ENCODE measurements at regions not wholly inside any gene's neighbourhood (a gene's known extent, or its start where the extent isn't known, plus 50 kb on each side); places are given as distances from the start of the nearest gene placed in this dataset.
"Not testable (repeated sequence)": the region's sequence is repeated elsewhere in the genome, so short reads cannot be mapped to it uniquely, and the experiment has no call there.

GRCh38 chr22:44625421-44625760, 76.6 kb upstream of the PRR5 start:
- Mint-ChIP-seq H3K4me3 (no peak overlapping the region), H3K27me3 (no peaks in the 10 kb centered on the region), H3K4me1 (peaks cover 11% of the 10 kb centered on the region), H3K27ac (ENCODE audit: low read depth) (no peak overlapping the region), H3K9me3 (no peaks in the 10 kb centered on the region), H3K36me3 (ENCODE audit: insufficient read depth) (peaks cover 1% of the 10 kb centered on the region)
- ATAC-seq (replicated peaks; ENCODE audit: extremely low read depth, poor library complexity, severe bottlenecking) (no peak), DNase-seq (ENCODE audit: low spot score in 2 of 2) (no peak)

DNA sequence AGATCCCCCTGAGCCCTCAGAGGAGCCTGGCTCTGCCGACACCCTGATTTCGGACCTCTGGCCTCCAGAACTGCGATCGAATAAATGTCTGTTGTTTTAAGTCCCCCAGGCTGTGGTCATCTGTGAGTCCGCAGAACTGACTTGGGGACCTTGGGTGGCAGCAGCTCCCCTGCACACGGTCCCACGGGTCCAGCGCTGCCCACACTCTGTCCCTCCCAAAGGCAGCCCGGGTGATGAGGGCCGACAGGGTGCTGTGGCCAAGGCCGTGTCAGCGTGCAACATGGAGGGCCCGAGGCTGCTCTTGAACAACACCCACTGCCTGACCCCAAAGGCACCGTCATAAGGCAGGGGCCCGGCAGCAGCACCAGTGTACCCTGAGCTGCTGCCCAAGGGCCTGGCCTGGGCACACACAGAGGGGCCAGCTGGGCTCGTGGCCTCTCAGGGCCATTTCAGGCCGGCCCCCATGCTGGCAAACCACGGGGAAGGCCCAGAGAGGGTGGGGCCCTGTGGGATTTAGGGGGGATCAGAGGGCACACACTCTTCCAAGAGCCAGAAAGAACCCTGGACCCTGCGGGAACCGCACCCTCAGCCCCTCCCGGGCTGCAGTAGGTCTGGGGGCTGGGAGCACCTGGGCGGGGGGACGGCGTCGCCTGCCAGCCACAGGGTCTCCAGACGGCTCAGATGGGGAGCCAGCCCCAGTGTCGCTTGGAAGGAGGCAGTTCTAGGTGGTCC, 77.1 kb upstream of the PRR5 start:
- H3K27ac Mint-ChIP-seq (ENCODE audit: low read depth) = peak overlapping the region; percentile 96
- ATAC-seq (replicated peaks; ENCODE audit: extremely low read depth, poor library complexity, severe bottlenecking) = no peak

DNA sequence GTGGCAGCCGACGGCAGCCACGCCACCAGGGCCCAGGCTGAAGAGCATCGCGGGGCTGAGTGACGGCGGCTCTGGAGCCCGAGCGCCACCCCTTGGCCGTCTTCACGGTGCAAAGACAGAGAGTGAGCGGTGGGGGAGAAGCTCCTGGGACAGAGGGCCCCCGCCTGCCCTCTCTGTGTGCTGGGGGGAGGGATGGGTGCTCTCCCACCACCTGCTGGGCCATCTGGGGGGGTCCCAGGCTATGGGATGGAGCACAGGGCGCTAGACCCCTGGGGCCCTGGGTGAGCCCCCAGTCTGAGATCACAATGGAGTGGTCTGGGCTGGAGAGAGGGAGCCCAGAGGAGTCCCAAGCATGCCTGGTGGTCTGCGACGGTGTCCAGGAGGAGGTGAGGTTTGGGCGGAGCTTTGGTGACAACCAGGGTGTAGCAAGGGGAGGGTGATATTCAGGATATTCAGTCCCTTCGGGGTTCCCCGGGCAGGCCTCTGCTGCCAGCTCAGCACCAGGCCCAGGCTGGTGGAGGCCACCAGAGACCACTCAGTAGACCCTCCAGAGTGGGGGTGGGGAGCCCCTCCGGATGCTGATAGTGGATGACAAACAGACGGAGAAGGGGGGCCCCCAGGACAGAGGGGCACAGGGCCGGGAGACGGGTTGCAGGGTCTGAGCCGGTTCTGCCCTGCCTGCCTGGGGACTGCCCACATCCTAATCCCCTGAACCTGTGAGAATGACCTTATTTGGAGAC, 78.1 kb upstream of the PRR5 start:
- DNase-seq (ENCODE audit: low spot score in 2 of 2) = no peak
- no peak for ATAC-seq (replicated peaks; ENCODE audit: extremely low read depth, poor library complexity, severe bottlenecking)
- no peaks in the 10 kb centered on the region for H3K27me3 Mint-ChIP-seq
- no peaks in the 10 kb centered on the region for H3K9me3 Mint-ChIP-seq
- H3K27ac Mint-ChIP-seq (ENCODE audit: low read depth) = peak overlapping the region; percentile 96
- H3K4me1 Mint-ChIP-seq = peaks cover 13% of the 10 kb centered on the region
- no peak overlapping the region for H3K4me3 Mint-ChIP-seq
- peaks cover 1% of the 10 kb centered on the region for H3K36me3 Mint-ChIP-seq (ENCODE audit: insufficient read depth)

More for the DNA sequence above, 77.1 kb upstream of the PRR5 start:
- Mint-ChIP-seq H3K4me3 (no peak overlapping the region), H3K9me3 (no peaks in the 10 kb centered on the region), H3K27me3 (no peaks in the 10 kb centered on the region), H3K4me1 (peaks cover 13% of the 10 kb centered on the region), H3K36me3 (ENCODE audit: insufficient read depth) (peaks cover 1% of the 10 kb centered on the region)
- no peak for DNase-seq (ENCODE audit: low spot score in 2 of 2)

- Mint-ChIP-seq H3K4me3 (no peak overlapping the region), H3K36me3 (ENCODE audit: insufficient read depth) (peaks cover 1% of the 10 kb centered on the region), H3K9me3 (no peaks in the 10 kb centered on the region), H3K27ac (ENCODE audit: low read depth) (peak overlapping the region; percentile 96), H3K27me3 (no peaks in the 10 kb centered on the region), H3K4me1 (peaks cover 13% of the 10 kb centered on the region)
- no peak for DNase-seq (ENCODE audit: low spot score in 2 of 2)
- no peak for ATAC-seq (replicated peaks; ENCODE audit: extremely low read depth, poor library complexity, severe bottlenecking)
These were observed 79.3 kb upstream of the PRR5 start for GRCh38 chr22:44622679-44623078.

DNA sequence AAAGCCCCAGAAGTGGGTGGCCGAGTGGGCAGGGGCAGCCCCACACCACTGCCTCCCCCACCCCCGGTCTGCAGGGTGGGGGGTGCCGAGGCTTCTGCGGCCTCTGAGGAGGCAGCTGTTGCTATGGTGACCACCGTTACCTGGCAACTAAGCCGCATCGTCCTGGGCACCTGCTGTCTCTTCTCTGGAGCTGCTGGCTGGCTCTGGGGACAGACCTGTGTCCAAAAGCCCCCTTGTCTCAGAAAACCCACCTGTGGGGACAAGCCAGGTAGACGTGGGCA, 79.9 kb upstream of the PRR5 start:
- Mint-ChIP-seq H3K9me3 (no peaks in the 10 kb centered on the region), H3K27ac (ENCODE audit: low read depth) (peak overlapping the region; percentile 96), H3K4me1 (peaks cover 13% of the 10 kb centered on the region), H3K4me3 (no peak overlapping the region), H3K36me3 (ENCODE audit: insufficient read depth) (peaks cover 1% of the 10 kb centered on the region), H3K27me3 (no peaks in the 10 kb centered on the region)
- DNase-seq (ENCODE audit: low spot score in 2 of 2) = peak in 1 of 2 donors; percentile 33
- ATAC-seq (replicated peaks; ENCODE audit: extremely low read depth, poor library complexity, severe bottlenecking) = no peak

- Mint-ChIP-seq H3K4me1 (peaks cover 12% of the 10 kb centered on the region), H3K36me3 (ENCODE audit: insufficient read depth) (peaks cover 2% of the 10 kb centered on the region), H3K27ac (ENCODE audit: low read depth) (peak overlapping the region; percentile 96), H3K9me3 (no peaks in the 10 kb centered on the region), H3K4me3 (peak overlapping the region; percentile 17), H3K27me3 (no peaks in the 10 kb centered on the region)
- ATAC-seq (replicated peaks; ENCODE audit: extremely low read depth, poor library complexity, severe bottlenecking) = no peak
- no peak for DNase-seq (ENCODE audit: low spot score in 2 of 2)
These were observed 80.4 kb upstream of the PRR5 start for GRCh38 chr22:44621401-44622146.

DNA sequence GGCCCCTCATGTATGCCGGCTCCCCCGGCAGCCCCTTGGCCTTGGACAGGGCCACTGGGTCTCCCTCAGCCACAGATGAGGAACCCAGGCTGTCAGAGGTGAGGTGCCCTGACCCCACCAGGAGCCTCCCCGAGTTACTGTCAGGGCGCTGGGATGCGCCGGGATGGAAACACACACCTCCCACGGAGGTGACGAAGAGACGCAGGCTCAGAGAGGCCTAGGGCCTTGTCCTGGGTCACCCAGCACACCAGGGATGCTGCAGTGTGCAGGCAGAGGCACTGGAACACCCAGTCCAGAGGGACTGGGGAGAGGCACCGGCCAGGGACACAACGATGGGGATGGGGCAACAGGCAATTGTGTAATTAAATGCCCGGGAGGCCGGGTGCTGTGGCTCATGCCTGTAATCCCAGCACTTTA, 81.2 kb upstream of the PRR5 start:
- ATAC-seq (replicated peaks; ENCODE audit: extremely low read depth, poor library complexity, severe bottlenecking) = no peak
- H3K27me3 Mint-ChIP-seq = no peaks in the 10 kb centered on the region
- peaks cover 3% of the 10 kb centered on the region for H3K36me3 Mint-ChIP-seq (ENCODE audit: insufficient read depth)
- H3K4me3 Mint-ChIP-seq = no peak overlapping the region
- no peak for DNase-seq (ENCODE audit: low spot score in 2 of 2)
- H3K9me3 Mint-ChIP-seq = no peaks in the 10 kb centered on the region
- no peak overlapping the region for H3K27ac Mint-ChIP-seq (ENCODE audit: low read depth)
- peaks cover 6% of the 10 kb centered on the region for H3K4me1 Mint-ChIP-seq

GRCh38 chr22:44620129-44620840, 81.7 kb upstream of the PRR5 start:
- Mint-ChIP-seq H3K36me3 (ENCODE audit: insufficient read depth) (peaks cover 3% of the 10 kb centered on the region), H3K4me3 (no peak overlapping the region), H3K27ac (ENCODE audit: low read depth) (no peak overlapping the region), H3K27me3 (no peaks in the 10 kb centered on the region), H3K9me3 (no peaks in the 10 kb centered on the region), H3K4me1 (peaks cover 6% of the 10 kb centered on the region)
- DNase-seq (ENCODE audit: low spot score in 2 of 2) (peak; percentile 78 to 91), ATAC-seq (replicated peaks; ENCODE audit: extremely low read depth, poor library complexity, severe bottlenecking) (peak; percentile 87)

DNA sequence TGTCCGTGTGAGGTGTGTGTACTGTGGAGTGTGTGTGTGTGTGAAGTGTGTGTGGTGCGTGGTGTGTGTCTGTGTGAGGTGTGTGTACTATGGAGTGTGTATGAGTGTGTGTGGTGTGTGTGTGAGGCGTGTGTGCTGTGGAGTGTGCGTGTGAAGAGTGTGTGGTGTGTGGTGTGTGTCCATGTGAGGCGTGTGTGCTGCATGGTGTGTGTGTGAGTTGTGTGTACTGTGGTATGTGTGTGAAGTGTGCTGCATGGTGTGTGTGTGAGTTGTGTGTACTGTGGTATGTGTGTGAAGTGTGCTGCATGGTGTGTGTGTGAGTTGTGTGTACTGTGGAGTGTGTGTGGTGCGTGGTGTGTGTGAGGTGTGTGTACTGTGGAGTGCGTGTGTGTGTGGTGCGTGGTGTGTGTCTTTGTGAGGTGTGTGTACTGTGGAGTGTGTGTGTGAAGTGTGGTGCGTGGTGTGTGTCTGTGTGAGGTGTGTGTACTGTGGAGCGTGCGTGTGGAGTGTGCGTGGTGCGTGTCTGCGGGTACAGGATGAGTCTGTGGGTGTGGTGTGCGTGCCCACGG, 82.4 kb upstream of the PRR5 start:
- ATAC-seq (replicated peaks; ENCODE audit: extremely low read depth, poor library complexity, severe bottlenecking); H3K27me3 Mint-ChIP-seq; H3K9me3 Mint-ChIP-seq; H3K36me3 Mint-ChIP-seq (ENCODE audit: insufficient read depth); H3K27ac Mint-ChIP-seq (ENCODE audit: low read depth); DNase-seq (ENCODE audit: low spot score in 2 of 2); H3K4me3 Mint-ChIP-seq; H3K4me1 Mint-ChIP-seq: not testable (repeated sequence)

- H3K27ac Mint-ChIP-seq (ENCODE audit: low read depth); H3K9me3 Mint-ChIP-seq; H3K4me1 Mint-ChIP-seq; ATAC-seq (replicated peaks; ENCODE audit: extremely low read depth, poor library complexity, severe bottlenecking); DNase-seq (ENCODE audit: low spot score in 2 of 2); H3K4me3 Mint-ChIP-seq; H3K27me3 Mint-ChIP-seq; H3K36me3 Mint-ChIP-seq (ENCODE audit: insufficient read depth): not testable (repeated sequence)
These were observed 83.1 kb upstream of the PRR5 start for GRCh38 chr22:44618910-44619309.

- Mint-ChIP-seq H3K36me3 (ENCODE audit: insufficient read depth) (peaks cover 3% of the 10 kb centered on the region), H3K4me1 (peaks cover 6% of the 10 kb centered on the region), H3K4me3 (no peak overlapping the region), H3K9me3 (no peaks in the 10 kb centered on the region), H3K27ac (ENCODE audit: low read depth) (no peak overlapping the region), H3K27me3 (no peaks in the 10 kb centered on the region)
- no peak for ATAC-seq (replicated peaks; ENCODE audit: extremely low read depth, poor library complexity, severe bottlenecking)
- no peak for DNase-seq (ENCODE audit: low spot score in 2 of 2)
These were observed 83.6 kb upstream of the PRR5 start for GRCh38 chr22:44618400-44618799.

DNA sequence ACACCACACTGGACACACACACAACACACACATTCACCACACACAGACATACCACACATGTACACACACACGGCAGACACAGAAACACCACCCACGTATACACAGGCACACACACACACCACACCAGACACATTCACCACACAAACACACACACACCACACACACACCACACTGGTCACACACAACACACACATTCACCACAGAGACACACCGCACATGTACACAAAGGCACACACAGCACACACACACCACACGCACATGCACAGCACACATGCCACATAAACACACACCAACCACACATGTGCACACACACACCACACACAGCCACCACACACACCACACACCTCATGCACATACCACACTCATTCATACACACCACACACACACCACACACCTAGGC, 84.2 kb upstream of the PRR5 start:
- no peaks in the 10 kb centered on the region for H3K9me3 Mint-ChIP-seq
- H3K36me3 Mint-ChIP-seq (ENCODE audit: insufficient read depth) = peaks cover 3% of the 10 kb centered on the region
- no peak for ATAC-seq (replicated peaks; ENCODE audit: extremely low read depth, poor library complexity, severe bottlenecking)
- no peaks in the 10 kb centered on the region for H3K27me3 Mint-ChIP-seq
- no peak overlapping the region for H3K4me3 Mint-ChIP-seq
- H3K4me1 Mint-ChIP-seq = peaks cover 6% of the 10 kb centered on the region
- H3K27ac Mint-ChIP-seq (ENCODE audit: low read depth) = no peak overlapping the region
- no peak for DNase-seq (ENCODE audit: low spot score in 2 of 2)
